Breast epithelium (tissue), 3 donors: ENCODE measurements at regions not wholly inside any gene's neighbourhood (a gene's known extent, or its start where the extent isn't known, plus 50 kb on each side); places are given as distances from the start of the nearest gene placed in this dataset.

Experiments
- POLR2A ChIP-seq: fragments of 450-650 bp; IDR thresholded peaks from one replicate; pipeline ENCODE4 v1.6.1; 2016; ENCODE audit warnings: antibody characterized with exemption, mild to moderate bottlenecking, moderate library complexity
- TF ChIP-seq, protein P1 (sequence below), 3 donors: fragments of 450-650 bp; IDR thresholded peaks; one replicate each; pipeline ENCODE4 v1.5.1; 2016 to 2017; ENCODE audit warnings: antibody characterized with exemption in 3 of 3, mild to moderate bottlenecking in 3 of 3, moderate library complexity in 3 of 3

DNA sequence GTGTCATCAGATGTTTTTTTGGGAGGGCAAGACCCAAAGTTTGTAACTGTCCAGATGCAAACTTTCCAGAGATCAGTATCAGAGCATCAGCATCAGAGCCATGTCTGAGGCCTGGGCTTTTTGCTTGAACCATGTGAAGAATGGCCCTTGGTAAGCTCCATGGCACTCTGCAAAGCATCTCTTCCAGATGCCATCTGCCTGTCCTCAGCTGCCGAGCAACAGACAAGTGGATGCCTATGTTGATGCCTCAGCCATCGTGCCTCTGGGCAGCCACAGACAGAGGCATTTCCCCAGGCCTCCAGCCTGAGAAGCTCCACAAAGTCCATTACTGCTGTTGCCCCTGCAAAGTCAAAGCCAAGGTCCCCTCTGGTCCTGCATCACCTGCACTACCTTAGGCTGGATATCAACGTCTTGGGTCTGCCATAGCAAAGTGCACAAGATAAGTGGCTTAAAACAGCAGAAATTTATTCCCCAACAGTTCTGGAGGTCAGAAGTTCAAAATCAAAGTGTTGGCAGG, 670.2 kb upstream of the MKI67 start:
- TF ChIP-seq POLR2A = no peak
- TF ChIP-seq, protein P1, sequence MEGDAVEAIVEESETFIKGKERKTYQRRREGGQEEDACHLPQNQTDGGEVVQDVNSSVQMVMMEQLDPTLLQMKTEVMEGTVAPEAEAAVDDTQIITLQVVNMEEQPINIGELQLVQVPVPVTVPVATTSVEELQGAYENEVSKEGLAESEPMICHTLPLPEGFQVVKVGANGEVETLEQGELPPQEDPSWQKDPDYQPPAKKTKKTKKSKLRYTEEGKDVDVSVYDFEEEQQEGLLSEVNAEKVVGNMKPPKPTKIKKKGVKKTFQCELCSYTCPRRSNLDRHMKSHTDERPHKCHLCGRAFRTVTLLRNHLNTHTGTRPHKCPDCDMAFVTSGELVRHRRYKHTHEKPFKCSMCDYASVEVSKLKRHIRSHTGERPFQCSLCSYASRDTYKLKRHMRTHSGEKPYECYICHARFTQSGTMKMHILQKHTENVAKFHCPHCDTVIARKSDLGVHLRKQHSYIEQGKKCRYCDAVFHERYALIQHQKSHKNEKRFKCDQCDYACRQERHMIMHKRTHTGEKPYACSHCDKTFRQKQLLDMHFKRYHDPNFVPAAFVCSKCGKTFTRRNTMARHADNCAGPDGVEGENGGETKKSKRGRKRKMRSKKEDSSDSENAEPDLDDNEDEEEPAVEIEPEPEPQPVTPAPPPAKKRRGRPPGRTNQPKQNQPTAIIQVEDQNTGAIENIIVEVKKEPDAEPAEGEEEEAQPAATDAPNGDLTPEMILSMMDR (IDR thresholded peaks at IDR 0.05) = no peak
